AG09309 (cell line): ENCODE measurements at regions not wholly inside any gene's neighbourhood (a gene's known extent, or its start where the extent isn't known, plus 50 kb on each side); places are given as distances from the start of the nearest gene placed in this dataset.

Source experiments
- DNase-seq: peaks from one replicate; pipeline ENCODE4 v3.0.0-alpha.2; 2010; ENCODE audit warnings: low read depth
- H3K4me3 ChIP-seq: 2 replicates; pipeline ENCODE4 v1.5.1; 2011; ENCODE audit warnings: mild to moderate bottlenecking, low read depth, low read length, moderate library complexity; ENCODE audit not compliant: control insufficient read depth
- CTCF ChIP-seq: IDR thresholded peaks from 2 replicates; pipeline ENCODE4 v1.5.1; 2011; ENCODE audit warnings: mild to moderate bottlenecking, low read depth, low read length, inconsistent platforms; ENCODE audit not compliant: insufficient read depth, control insufficient read depth; ENCODE audit errors: missing control alignments

DNA sequence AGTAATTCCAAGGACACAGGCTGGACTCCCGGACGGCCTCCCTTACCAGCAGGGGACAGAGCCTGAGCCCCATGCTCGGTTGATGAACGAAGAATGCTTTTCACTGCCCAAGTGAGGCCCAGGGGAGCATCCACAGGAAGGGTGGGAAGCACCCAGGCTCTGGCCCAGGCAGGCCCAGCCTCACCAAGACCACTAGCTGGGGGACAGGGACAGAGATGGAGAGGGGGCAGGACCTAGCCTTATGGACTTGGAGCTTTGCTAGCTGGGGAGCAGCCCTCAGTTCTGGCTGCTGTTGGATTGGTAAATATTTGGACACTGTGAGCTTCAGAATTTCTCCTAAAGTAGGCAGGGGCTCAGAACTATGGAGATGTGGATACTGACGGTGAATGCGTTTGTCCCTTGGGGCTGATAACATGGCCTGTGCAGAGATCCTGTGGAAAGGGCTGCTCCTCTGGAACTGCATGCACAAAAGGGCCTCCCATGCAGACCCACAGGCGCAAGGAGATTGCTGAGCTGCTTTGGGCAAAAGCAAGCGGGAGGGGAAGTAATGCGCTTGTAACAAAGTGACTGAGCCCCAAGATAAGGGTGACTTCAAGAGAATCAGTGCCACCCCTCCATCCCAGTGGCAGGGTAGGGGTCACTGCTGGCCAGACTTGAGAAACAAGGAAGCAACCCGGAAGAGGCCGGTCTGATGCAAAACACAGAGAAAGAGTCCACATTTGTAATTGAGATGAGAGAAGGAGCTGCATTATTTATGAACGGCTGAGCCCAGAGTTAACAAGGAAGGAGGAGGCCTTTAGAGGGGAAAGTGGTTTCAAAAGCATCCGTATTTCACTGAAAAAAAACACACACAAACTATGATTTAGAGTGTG, 70.1 kb upstream of the MEF2A start:
- TF ChIP-seq CTCF: no peak
- DNase-seq: no peak
- H3K4me3 ChIP-seq: no peak overlapping the region

DNA sequence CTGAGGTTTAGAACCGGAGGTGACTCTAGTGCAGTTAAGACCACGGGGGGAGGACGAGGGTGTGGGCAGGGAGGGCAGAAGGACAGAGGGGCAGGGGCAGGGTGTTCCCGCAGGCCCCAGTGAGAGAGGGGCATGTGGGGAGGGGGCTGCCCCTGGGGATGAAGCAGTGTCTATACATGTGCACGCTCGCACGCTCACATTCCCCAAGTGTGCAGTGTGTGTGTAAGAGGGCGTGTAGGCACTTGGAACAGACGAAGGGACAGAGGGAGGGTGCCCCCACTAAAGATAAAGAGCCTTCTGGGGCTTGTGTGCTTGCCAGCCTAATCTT, 69.5 kb upstream of the MEF2A start:
- no peak for DNase-seq
- no peak for TF ChIP-seq CTCF
- no peak overlapping the region for H3K4me3 ChIP-seq

- DNase-seq: no peak
- H3K4me3 ChIP-seq: no peak overlapping the region
- no peak for TF ChIP-seq CTCF
These were observed 63.6 kb upstream of the MEF2A start for GRCh38 chr15:99502182-99502581.

DNA sequence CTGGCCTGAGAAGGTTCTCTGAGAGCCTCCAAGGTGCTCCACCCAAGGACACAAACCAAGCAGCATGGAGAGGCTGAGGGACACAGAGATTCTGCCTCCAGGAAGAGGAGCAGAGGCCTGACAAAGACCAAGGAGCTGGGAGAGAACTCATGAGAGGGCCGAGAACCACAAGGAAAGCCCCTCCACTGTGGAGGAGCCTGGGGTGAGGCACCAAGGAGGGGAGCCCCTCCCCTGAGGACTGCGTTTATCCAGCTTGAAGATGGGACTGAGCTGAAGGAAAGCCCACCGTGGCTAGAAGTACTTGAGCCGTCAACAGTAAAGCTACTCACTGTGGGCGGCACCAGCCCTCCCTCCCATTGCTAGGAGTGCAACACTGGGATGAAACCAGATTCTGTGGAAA, 63.1 kb upstream of the MEF2A start:
- TF ChIP-seq CTCF: no peak

GRCh38 chr15:99503411-99503810, 62.4 kb upstream of the MEF2A start:
- TF ChIP-seq CTCF: no peak
- no peak for DNase-seq
- H3K4me3 ChIP-seq: no peak overlapping the region

More for the DNA sequence above, 63.1 kb upstream of the MEF2A start:
- H3K4me3 ChIP-seq: no peak overlapping the region
- no peak for DNase-seq

DNA sequence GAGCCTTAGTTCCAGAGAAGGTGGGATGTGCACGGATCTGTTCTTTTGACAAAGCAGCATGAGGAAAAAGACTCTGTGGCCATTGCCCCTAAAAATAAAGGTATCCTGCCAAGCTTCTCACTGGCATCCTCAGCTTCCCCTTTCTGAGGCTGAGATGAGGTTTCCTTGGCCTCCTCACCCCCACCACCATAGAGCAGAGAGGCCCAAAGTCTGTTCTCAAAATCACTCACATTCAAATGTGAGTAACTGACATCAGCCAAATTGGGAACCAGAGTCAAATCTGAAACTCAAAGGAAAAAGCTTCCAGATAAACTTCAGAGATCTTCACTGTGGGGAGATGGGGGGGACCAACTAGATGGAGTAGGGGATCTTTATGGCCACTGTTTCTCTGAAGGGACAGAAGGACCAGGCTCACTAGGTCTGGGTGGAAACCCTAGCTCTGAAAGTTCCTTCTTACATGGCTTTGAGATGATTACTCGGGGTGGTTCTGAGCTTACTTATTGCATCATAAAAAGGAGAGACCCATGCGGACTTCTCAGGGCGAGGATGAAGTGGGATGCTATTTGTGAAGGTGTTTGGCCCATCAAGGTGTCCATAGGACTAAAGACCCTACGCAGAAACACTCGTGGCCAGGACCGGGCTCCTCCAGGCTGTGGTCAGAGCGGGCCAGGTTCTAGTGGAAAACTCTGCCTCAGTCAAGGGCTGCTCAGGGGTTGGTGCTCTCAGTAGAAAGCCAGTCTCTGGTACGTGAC, 61.5 kb upstream of the MEF2A start:
- no peak for DNase-seq
- H3K4me3 ChIP-seq: no peak overlapping the region
- no peak for TF ChIP-seq CTCF
